GM23338 (cell line): ENCODE measurements at regions not wholly inside any gene's neighbourhood (a gene's known extent, or its start where the extent isn't known, plus 50 kb on each side); places are given as distances from the start of the nearest gene placed in this dataset.

Experiments used
- ATAC-seq: fragments of 200-7000 bp; cut with Tn5 transposase; 3 replicates; pipeline ENCODE4 v1.9.1; 2020
- DNase-seq: peaks from one replicate; pipeline ENCODE4 v3.0.0-alpha.2; 2015; ENCODE audit warnings: low spot score
- H2AFZ ChIP-seq: fragments of 200-600 bp; sonication (generic); 2 replicates; pipeline ENCODE4 v1.8.0; 2016; ENCODE audit warnings: antibody characterized with exemption, mild to moderate bottlenecking, moderate library complexity
- H3F3A ChIP-seq: fragments of 200-600 bp; sonication (generic); replicated peaks from 2 replicates; pipeline ENCODE4 v1.8.0; 2017; ENCODE audit warnings: antibody characterized with exemption, mixed run types, low read depth
- H3K27ac ChIP-seq: fragments of 200-600 bp; sonication (generic); 2 replicates; pipeline ENCODE4 v1.6.1; 2016; ENCODE audit warnings: low read depth
- H3K27me3 ChIP-seq: fragments of 200-600 bp; sonication (generic); 2 replicates; pipeline ENCODE4 v1.8.0; 2016; ENCODE audit warnings: mild to moderate bottlenecking, mixed run types, moderate library complexity; ENCODE audit not compliant: insufficient read depth
- H3K36me3 ChIP-seq: fragments of 200-600 bp; sonication (generic); 2 replicates; pipeline ENCODE4 v1.8.0; 2016; ENCODE audit warnings: mild to moderate bottlenecking; ENCODE audit not compliant: insufficient read depth
- H3K4me1 ChIP-seq: fragments of 200-600 bp; sonication (generic); 2 replicates; pipeline ENCODE4 v1.8.0; 2016; ENCODE audit warnings: mild to moderate bottlenecking, moderate library complexity; ENCODE audit not compliant: insufficient read depth
- H3K4me2 ChIP-seq: fragments of 200-600 bp; sonication (generic); 2 replicates; pipeline ENCODE4 v1.7.1; 2017; ENCODE audit warnings: mixed run types
- H3K4me3 ChIP-seq: fragments of 200-600 bp; sonication (generic); 2 replicates; pipeline ENCODE4 v1.6.1; 2016; ENCODE audit warnings: mixed run types
- H3K79me2 ChIP-seq: fragments of 200-600 bp; sonication (generic); replicated peaks from 2 replicates; pipeline ENCODE4 v1.8.0; 2017; ENCODE audit warnings: mild to moderate bottlenecking; ENCODE audit not compliant: insufficient read depth
- H3K9me2 ChIP-seq: fragments of 200-600 bp; sonication (generic); 2 replicates; pipeline ENCODE4 v1.8.0; 2017; ENCODE audit not compliant: insufficient read depth
- H4K20me1 ChIP-seq: fragments of 200-600 bp; sonication (generic); replicated peaks from 2 replicates; pipeline ENCODE4 v1.8.0; 2017; ENCODE audit warnings: mild to moderate bottlenecking; ENCODE audit not compliant: insufficient read depth
- H3K27ac Mint-ChIP-seq: 2 replicates; pipeline ENCODE4 v1.8.0; 2020; ENCODE audit warnings: inconsistent platforms, mild to moderate bottlenecking, moderate library complexity, mixed read lengths
- H3K27me3 Mint-ChIP-seq: 3 replicates; pipeline ENCODE4 v1.8.0; 2022; ENCODE audit warnings: low read depth, mild to moderate bottlenecking, moderate library complexity, mixed read lengths, inconsistent platforms; ENCODE audit not compliant: insufficient read depth, poor library complexity
- H3K36me3 Mint-ChIP-seq: 3 replicates; pipeline ENCODE4 v1.8.0; 2021; ENCODE audit warnings: low read depth, mild to moderate bottlenecking, inconsistent platforms, moderate library complexity, mixed read lengths
- H3K4me1 Mint-ChIP-seq: 3 replicates; pipeline ENCODE4 v1.8.0; 2020; ENCODE audit warnings: mild to moderate bottlenecking, inconsistent platforms, mixed read lengths
- H3K4me3 Mint-ChIP-seq: 3 replicates; pipeline ENCODE4 v1.8.0; 2021; ENCODE audit warnings: moderate library complexity, mild to moderate bottlenecking, inconsistent platforms, mixed read lengths
- H3K9me3 Mint-ChIP-seq: 3 replicates; pipeline ENCODE4 v1.8.0; 2020; ENCODE audit warnings: moderate library complexity, mild to moderate bottlenecking, inconsistent platforms, mixed read lengths
- CREB1 ChIP-seq: fragments of 250-450 bp; sonication (Bioruptor Pico); IDR thresholded peaks from 2 replicates; pipeline ENCODE4 v1.5.0; 2020; ENCODE audit warnings: low read depth, mild to moderate bottlenecking, moderate library complexity
- ETS1 ChIP-seq: IDR thresholded peaks from 2 replicates; pipeline ENCODE4 v1.6.1; 2016; ENCODE audit warnings: antibody characterized with exemption
- EZH2 ChIP-seq: fragments of 200-600 bp; sonication (generic); IDR thresholded peaks from one replicate; pipeline ENCODE4 v1.8.0; 2017; ENCODE audit warnings: antibody characterized with exemption, mild to moderate bottlenecking, low read depth; ENCODE audit not compliant: unreplicated experiment
- EZH2phosphoT487 ChIP-seq: fragments of 200-600 bp; sonication (generic); IDR thresholded peaks from one replicate; pipeline ENCODE4 v1.8.1; 2018; ENCODE audit warnings: antibody characterized with exemption; ENCODE audit not compliant: unreplicated experiment
- JUNB ChIP-seq: IDR thresholded peaks from one replicate; pipeline ENCODE4 v1.6.1; 2016; ENCODE audit warnings: antibody characterized with exemption; ENCODE audit not compliant: unreplicated experiment
- POLR2AphosphoS5 ChIP-seq: IDR thresholded peaks from 2 replicates; pipeline ENCODE4 v1.6.1; 2016; ENCODE audit warnings: antibody characterized with exemption, low read depth
- REST ChIP-seq: IDR thresholded peaks from one replicate; pipeline ENCODE4 v1.6.1; 2018; ENCODE audit warnings: antibody characterized with exemption; ENCODE audit not compliant: unreplicated experiment
- ZNF114 ChIP-seq: fragments of 250-450 bp; sonication (Bioruptor Pico); IDR thresholded peaks from 2 replicates; pipeline ENCODE4 v1.5.0; 2020; ENCODE audit warnings: mild to moderate bottlenecking, moderate library complexity
- ZNF331 ChIP-seq: fragments of 250-450 bp; sonication (Bioruptor Pico); IDR thresholded peaks from 2 replicates; pipeline ENCODE4 v1.5.0; 2020; ENCODE audit warnings: low read depth, mild to moderate bottlenecking, moderate library complexity
- ZNF462 ChIP-seq: fragments of 250-450 bp; sonication (Bioruptor Pico); IDR thresholded peaks from 2 replicates; pipeline ENCODE4 v1.5.0; 2020; ENCODE audit warnings: mild to moderate bottlenecking, moderate library complexity

GRCh38 chr3:150352931-150353330 lies 55.2 kb upstream of the TSC22D2 start:
- Mint-ChIP-seq H3K27me3 (no peaks in the 10 kb centered on the region), H3K4me1 (peaks cover 22% of the 10 kb centered on the region), H3K36me3 (no peaks in the 10 kb centered on the region), H3K4me3 (no peak overlapping the region), H3K9me3 (no peaks in the 10 kb centered on the region), H3K27ac (no peak overlapping the region)
- no peak for ATAC-seq
- peaks cover 12% of the 10 kb centered on the region; the same call in 1 of the 2 replicates for H3K9me2 ChIP-seq
- DNase-seq: no peak
- H3K4me3 ChIP-seq: no peak overlapping the region
- no peaks in the 10 kb centered on the region for H3K27me3 ChIP-seq
- no peak for TF ChIP-seq ZNF114
- no peak for TF ChIP-seq CREB1 (CRISPR knock-in tag)
- no peak for TF ChIP-seq ETS1
- no peaks in the 10 kb centered on the region for H4K20me1 ChIP-seq
- H3K36me3 ChIP-seq: no peaks in the 10 kb centered on the region
- peaks cover 6% of the 10 kb centered on the region; the same call in 1 of the 2 replicates for H3K4me1 ChIP-seq
- H3K4me2 ChIP-seq: no peak overlapping the region
- no peaks in the 10 kb centered on the region for H3K79me2 ChIP-seq
- H3F3A ChIP-seq: no peaks in the 10 kb centered on the region
- no peak overlapping the region for H2AFZ ChIP-seq
- H3K27ac ChIP-seq: no peak overlapping the region

GRCh38 chr3:150351398-150351797 lies 56.7 kb upstream of the TSC22D2 start:
- no peaks in the 10 kb centered on the region for H3K36me3 ChIP-seq
- no peak for ATAC-seq
- no peak overlapping the region for H3K4me3 Mint-ChIP-seq
- no peak for TF ChIP-seq JUNB
- TF ChIP-seq ZNF462: no peak
- TF ChIP-seq ZNF331 (CRISPR knock-in tag): no peak
- no peak for TF ChIP-seq EZH2phosphoT487
- TF ChIP-seq EZH2: no peak
- TF ChIP-seq ETS1: no peak
- no peak for TF ChIP-seq POLR2AphosphoS5
- TF ChIP-seq CREB1 (CRISPR knock-in tag): no peak
- no peak for TF ChIP-seq REST
- TF ChIP-seq ZNF114: no peak

More at GRCh38 chr3:150351398-150351797, 56.7 kb upstream of the TSC22D2 start:
- Histone ChIP-seq H3K9me2 (peaks cover 12% of the 10 kb centered on the region; the same call in 1 of the 2 replicates), H4K20me1 (no peaks in the 10 kb centered on the region), H2AFZ (no peak overlapping the region), H3F3A (no peaks in the 10 kb centered on the region), H3K27me3 (no peaks in the 10 kb centered on the region), H3K79me2 (no peaks in the 10 kb centered on the region), H3K4me1 (peaks cover 17% of the 10 kb centered on the region), H3K4me3 (no peak overlapping the region), H3K4me2 (no peak overlapping the region), H3K27ac (no peak overlapping the region)
- no peaks in the 10 kb centered on the region for H3K36me3 Mint-ChIP-seq
- no peak for DNase-seq
- H3K27ac Mint-ChIP-seq: no peak overlapping the region
- H3K9me3 Mint-ChIP-seq: no peaks in the 10 kb centered on the region
- no peaks in the 10 kb centered on the region for H3K27me3 Mint-ChIP-seq
- H3K4me1 Mint-ChIP-seq: peaks cover 36% of the 10 kb centered on the region
